GM12878 (cell line): ENCODE measurements at regions not wholly inside any gene's neighbourhood (a gene's known extent, or its start where the extent isn't known, plus 50 kb on each side); places are given as distances from the start of the nearest gene placed in this dataset.

Source experiments
- ATAC-seq: fragments of 200-7000 bp; cut with Tn5 transposase; 3 replicates; pipeline ENCODE4 v1.9.1; 2020; ENCODE audit warnings: mild to moderate bottlenecking, moderate library complexity
- BruUV-seq: library from RNA; stranded (reverse); fragments of 400-500 nt; replicated peaks from 2 replicates; lab custom pipeline; 2021; lab: Mats Ljungman, UMichigan
- CTCF ChIA-PET: fragments of 300-600 bp; sonication (Branson Sonifier 250); formaldehyde crosslinking; extraction: SDS; loops from one replicate; lab custom pipeline; 2021; ENCODE audit warnings: inconsistent platforms; lab: Yijun Ruan, JAX
- POLR2A ChIA-PET: fragments of 350-600 bp; formaldehyde crosslinking; extraction: SDS; loops from one replicate; lab custom pipeline; 2021; ENCODE audit warnings: inconsistent platforms; lab: Charles Lee
- RAD21 ChIA-PET: fragments of 300-600 bp; sonication (Branson Sonifier 250); formaldehyde crosslinking; loops from one replicate; lab custom pipeline; 2023; ENCODE audit warnings: antibody characterized with exemption; ENCODE audit not compliant: unreplicated experiment; lab: Charles Lee
- SMC1A ChIA-PET: fragments of 300-600 bp; sonication (Branson Sonifier 250); formaldehyde crosslinking; loops from one replicate; lab custom pipeline; 2023; ENCODE audit not compliant: unreplicated experiment, uncharacterized antibody; lab: Charles Lee
- DNase-seq: peaks from one replicate; pipeline ENCODE4 v3.0.0-alpha.2; 2011; ENCODE audit warnings: low read depth, low spot score
- FAIRE-seq: peaks from 3 replicates; lab custom pipeline; 2011; peaks lifted over from hg19 to GRCh38; lab: Jason Lieb, UNC
- H2AFZ ChIP-seq: 2 replicates; pipeline ENCODE4 v1.6.0; 2011; ENCODE audit warnings: low read depth, low read length, control low read depth; ENCODE audit not compliant: control insufficient read depth
- H3K27ac ChIP-seq: 2 replicates; pipeline ENCODE4 v1.5.1; 2011; ENCODE audit warnings: control low read depth; ENCODE audit not compliant: control insufficient read depth, insufficient read depth
- H3K27me3 ChIP-seq, 2 experiments: replicated peaks in 1 of 2; 2 replicates each; pipeline versions ENCODE4 v1.6.0 to v1.6.1; 2011; ENCODE audit warnings: low read length in 1 of 2; ENCODE audit not compliant: control insufficient read depth in 2 of 2, insufficient read depth in 2 of 2
- H3K36me3 ChIP-seq, 2 experiments: 2 replicates each; pipeline ENCODE4 v1.5.1; 2011; ENCODE audit warnings: low read length in 1 of 2; ENCODE audit not compliant: control insufficient read depth in 2 of 2, insufficient read depth in 2 of 2
- H3K4me1 ChIP-seq: 2 replicates; pipeline ENCODE4 v1.6.1; 2011; ENCODE audit warnings: mild to moderate bottlenecking, low read length, moderate library complexity, mixed read lengths; ENCODE audit not compliant: control insufficient read depth, insufficient read depth
- H3K4me2 ChIP-seq: 2 replicates; pipeline ENCODE4 v1.6.0; 2011; ENCODE audit warnings: control low read depth; ENCODE audit not compliant: control insufficient read depth, insufficient read depth
- H3K4me3 ChIP-seq: fragments of 200-600 bp; sonication (generic); 2 replicates; pipeline ENCODE4 v1.5.1; 2016
- H3K79me2 ChIP-seq: 2 replicates; pipeline ENCODE4 v1.6.0; 2011; ENCODE audit warnings: low read length; ENCODE audit not compliant: control insufficient read depth, insufficient read depth
- H3K9ac ChIP-seq: 2 replicates; pipeline ENCODE4 v1.8.0; 2011; ENCODE audit warnings: low read length, control low read depth, mixed read lengths; ENCODE audit not compliant: control insufficient read depth, insufficient read depth
- H3K9me3 ChIP-seq: replicated peaks from 3 replicates; pipeline ENCODE4 v1.5.1; 2011; ENCODE audit warnings: mild to moderate bottlenecking, low read length; ENCODE audit not compliant: control insufficient read depth, insufficient read depth
- H4K20me1 ChIP-seq: 2 replicates; pipeline ENCODE4 v1.6.0; 2011; ENCODE audit not compliant: control insufficient read depth, insufficient read depth
- ASH2L ChIP-seq: fragments of 300-600, 200-600 bp; sonication (generic); IDR thresholded peaks from 2 replicates; pipeline ENCODE4 v1.6.1; 2017; ENCODE audit warnings: low read depth, mild to moderate bottlenecking, borderline replicate concordance
- BMI1 ChIP-seq: fragments of 450-650 bp; IDR thresholded peaks from 2 replicates; pipeline ENCODE4 v1.6.1; 2016; ENCODE audit warnings: mild to moderate bottlenecking, moderate library complexity, borderline replicate concordance
- CBFB ChIP-seq: IDR thresholded peaks from 2 replicates; pipeline ENCODE4 v1.6.1; 2016; ENCODE audit warnings: antibody characterized with exemption, low read depth
- HCFC1 ChIP-seq: fragments of 150-350 bp; IDR thresholded peaks from 2 replicates; pipeline ENCODE4 v1.6.1; 2014; ENCODE audit warnings: low read length
- IRF3 ChIP-seq: fragments of 450-650 bp; IDR thresholded peaks from 2 replicates; pipeline ENCODE4 v1.6.1; 2014; ENCODE audit warnings: mild to moderate bottlenecking
- JUNB ChIP-seq: IDR thresholded peaks from 2 replicates; pipeline ENCODE4 v1.6.1; 2016; ENCODE audit warnings: antibody characterized with exemption, mild to moderate bottlenecking
- NKRF ChIP-seq: fragments of 450-650 bp; conservative IDR thresholded peaks from 2 replicates; pipeline ENCODE4 v1.6.1; 2017; ENCODE audit warnings: mild to moderate bottlenecking, moderate library complexity
- POLR2A ChIP-seq: IDR thresholded peaks from 2 replicates; pipeline ENCODE4 v1.6.1; 2011; ENCODE audit warnings: low read depth, mild to moderate bottlenecking, low read length
- PRDM15 ChIP-seq: fragments of 450-650 bp; formaldehyde crosslinking; IDR thresholded peaks from 2 replicates; pipeline ENCODE4 v1.4.0; 2020; ENCODE audit warnings: mild to moderate bottlenecking, moderate library complexity
- RAD51 ChIP-seq: fragments of 450-650 bp; IDR thresholded peaks from 2 replicates; pipeline ENCODE4 v1.6.1; 2016; ENCODE audit warnings: moderate library complexity, mild to moderate bottlenecking, inconsistent platforms
- RELA ChIP-seq: fragments of 450-650 bp; IDR thresholded peaks from 2 replicates; pipeline ENCODE4 v1.8.0; 2014; ENCODE audit warnings: borderline replicate concordance; ENCODE audit not compliant: partially characterized antibody
- SREBF2 ChIP-seq: IDR thresholded peaks from 2 replicates; pipeline ENCODE4 v1.6.1; 2012; ENCODE audit warnings: mild to moderate bottlenecking, low read length
- TCF7 ChIP-seq: IDR thresholded peaks from 2 replicates; pipeline ENCODE4 v1.6.1; 2014; ENCODE audit warnings: antibody characterized with exemption, borderline replicate concordance
- ZBED1 ChIP-seq: IDR thresholded peaks from 2 replicates; pipeline ENCODE4 v1.6.1; 2016; ENCODE audit warnings: borderline replicate concordance
- WGBS: methylation state at CpG from one replicate; pipeline ENCODE4 v1.1.6; 2016; ENCODE audit warnings: low lambda C conversion rate; ENCODE audit not compliant: insufficient replicate concordance, insufficient coverage; ENCODE audit errors: missing lambda C conversion rate; 5-methylcytosine and 5-hydroxymethylcytosine counted together
- in situ Hi-C: fragments of 300-500 bp; cut with MboI; formaldehyde crosslinking; loops from 9 replicates; pipeline ENCODE4 v1.14.3; 2018; ENCODE audit warnings: mixed read lengths
- intact Hi-C: fragments of 100-400 bp; cut with micrococcal nuclease; formaldehyde crosslinking; loops from one replicate; pipeline ENCODE4 v1.14.2; 2022; ENCODE audit not compliant: unreplicated experiment

DNA sequence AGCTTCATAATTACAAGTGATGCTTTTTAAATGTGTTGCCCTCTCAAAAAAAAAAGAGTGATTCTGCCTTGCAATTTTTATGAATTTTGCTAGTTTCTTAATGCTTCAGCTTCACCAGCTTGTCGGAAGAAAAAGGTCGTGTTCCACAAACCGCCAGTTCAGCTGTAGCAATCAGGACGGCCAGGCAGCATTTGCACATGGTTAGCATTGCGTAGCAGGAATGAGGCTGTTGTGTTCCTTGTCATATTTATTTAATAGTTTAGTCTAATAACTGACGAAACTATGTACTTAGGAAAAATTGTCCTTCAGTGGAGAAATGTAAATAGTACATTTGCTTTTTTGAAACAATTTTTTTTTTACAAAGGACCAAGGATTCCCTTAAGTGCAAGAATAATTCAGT lies 64.9 kb upstream of the SELENOK start:
- no peaks in the 10 kb centered on the region; a peak in 1 of 4 replicates for H3K27me3 ChIP-seq
- H3K27ac ChIP-seq, result no peak overlapping the region
- no peak for DNase-seq
- H3K36me3 ChIP-seq, result no peaks in the 10 kb centered on the region
- WGBS, result 9% methylated on average over 6 of the region's 6 CpGs
- H3K9ac ChIP-seq, result no peak overlapping the region
- in situ Hi-C loops (no loop called here), intact Hi-C loops (no loop called here)
- FAIRE-seq, result no peak
- ChIA-PET RAD21 (no interaction called here), CTCF (interaction anchor here (0.8 kb wide), 1 partner anchor 18 kb away, joined by 3 read pairs; no protein-coding TSS in a partner anchor), POLR2A (no interaction called here), SMC1A (no interaction called here)
- ATAC-seq, result no peak
- H4K20me1 ChIP-seq, result no peaks in the 10 kb centered on the region
- no peaks in the 10 kb centered on the region for H3K4me1 ChIP-seq
- no peak overlapping the region for H3K4me3 ChIP-seq
- TF ChIP-seq CBFB, result no peak
- no peak for TF ChIP-seq IRF3
- TF ChIP-seq POLR2A, result no peak
- no peak for TF ChIP-seq HCFC1
- TF ChIP-seq JUNB, result no peak
- no peak overlapping the region for H2AFZ ChIP-seq
- no peak overlapping the region for H3K4me2 ChIP-seq
- BruUV-seq, result no TSS peak
- H3K9me3 ChIP-seq, result no peaks in the 10 kb centered on the region
- no peaks in the 10 kb centered on the region for H3K79me2 ChIP-seq

DNA sequence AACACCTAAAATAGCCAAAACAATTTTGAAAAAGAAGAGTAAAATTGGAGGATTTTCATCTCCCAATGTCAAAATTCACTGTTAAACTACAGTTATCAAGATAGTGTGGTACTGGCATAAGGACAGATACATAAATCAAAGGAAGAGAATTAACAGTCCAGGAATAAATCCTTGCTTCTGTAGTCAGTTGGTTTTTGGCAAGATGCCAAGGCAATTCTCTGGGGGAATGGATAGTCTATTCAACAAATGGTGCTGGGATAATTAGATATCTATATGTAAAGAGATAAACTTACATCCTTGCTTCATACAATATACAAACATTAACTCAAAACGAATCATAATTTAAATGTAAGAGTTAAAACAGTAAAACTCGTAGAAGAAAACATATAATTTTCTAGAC lies 57.9 kb upstream of the SELENOK start:
- H3K9me3 ChIP-seq, result no peaks in the 10 kb centered on the region; the same call in 1 of the 3 replicates
- CTCF ChIA-PET, result no interaction called here
- no peaks in the 10 kb centered on the region for H4K20me1 ChIP-seq
- RAD21 ChIA-PET, result no interaction called here
- WGBS, result 0% methylated on average over 2 of the region's 2 CpGs
- FAIRE-seq (no peak), ATAC-seq (no peak), DNase-seq (no peak)
- H3K27ac ChIP-seq, result no peak overlapping the region
- no TSS peak for BruUV-seq
- no peak overlapping the region for H3K4me2 ChIP-seq
- no peaks in the 10 kb centered on the region for H3K27me3 ChIP-seq
- H3K4me3 ChIP-seq, result no peak overlapping the region
- SMC1A ChIA-PET, result no interaction called here
- no peak overlapping the region for H2AFZ ChIP-seq
- no peaks in the 10 kb centered on the region for H3K79me2 ChIP-seq
- POLR2A ChIA-PET, result no interaction called here
- no peaks in the 10 kb centered on the region for H3K36me3 ChIP-seq
- no peak overlapping the region for H3K9ac ChIP-seq
- no peaks in the 10 kb centered on the region for H3K4me1 ChIP-seq
- intact Hi-C loops, result no loop called here
- in situ Hi-C loops, result no loop called here
- TF ChIP-seq ZBED1, result no peak
- no peak for TF ChIP-seq NKRF
- TF ChIP-seq BMI1, result no peak
- no peak for TF ChIP-seq RELA
- no peak for TF ChIP-seq PRDM15 (CRISPR knock-in tag)
- no peak for TF ChIP-seq SREBF2
- TF ChIP-seq ASH2L, result no peak
- TF ChIP-seq RAD51, result no peak
- no peak for TF ChIP-seq TCF7
